Activated CD4-positive, alpha-beta T cell treated with anti-CD3 and anti-CD28 coated beads for 36 hours (primary cell): ENCODE measurements at regions not wholly inside any gene's neighbourhood (a gene's known extent, or its start where the extent isn't known, plus 50 kb on each side); places are given as distances from the start of the nearest gene placed in this dataset.
"Not testable (repeated sequence)": the region's sequence is repeated elsewhere in the genome, so short reads cannot be mapped to it uniquely, and the experiment has no call there.

Experiments
- ATAC-seq: fragments of 200-7000 bp; cut with Tn5 transposase; one replicate; pipeline ENCODE4 v1.10.0; 2021; ENCODE audit warnings: mild to moderate bottlenecking, moderate library complexity
- CTCF ChIA-PET: fragments of 350-600 bp; sonication (Branson Sonifier 250); formaldehyde crosslinking; loops from one replicate; lab custom pipeline; 2021; ENCODE audit warnings: antibody characterized with exemption; lab: Charles Lee
- POLR2A ChIA-PET: fragments of 350-600 bp; sonication (Branson Sonifier 250); formaldehyde crosslinking; loops from one replicate; lab custom pipeline; 2021; ENCODE audit warnings: antibody characterized with exemption, inconsistent platforms; lab: Charles Lee
- DNase-seq: peaks from one replicate; pipeline ENCODE4 v3.0.0-alpha.2; 2020
- H3K27ac Mint-ChIP-seq: one replicate; pipeline ENCODE4 v1.8.0; 2021; ENCODE audit warnings: mixed read lengths
- H3K27me3 Mint-ChIP-seq: one replicate; pipeline ENCODE4 v1.8.0; 2021; ENCODE audit warnings: mixed read lengths
- H3K36me3 Mint-ChIP-seq: one replicate; pipeline ENCODE4 v1.8.0; 2021; ENCODE audit warnings: low read depth, mixed read lengths
- H3K4me1 Mint-ChIP-seq: one replicate; pipeline ENCODE4 v1.8.0; 2021; ENCODE audit warnings: mixed read lengths
- H3K4me3 Mint-ChIP-seq: one replicate; pipeline ENCODE4 v1.8.0; 2021; ENCODE audit warnings: mild to moderate bottlenecking, moderate library complexity, mixed read lengths
- H3K9me3 Mint-ChIP-seq: one replicate; pipeline ENCODE4 v1.8.0; 2021; ENCODE audit warnings: low read depth, mixed read lengths
- intact Hi-C, 2 experiments: fragments of 100-400 bp; cut with DNase I in 1 of 2; cut with micrococcal nuclease in 1 of 2; formaldehyde crosslinking; loops; one replicate each; pipeline versions ENCODE4 v1.14.2 to v1.15.1; 2022 to 2024; cut with DNase I, micrococcal nuclease

GRCh38 chr13:59300355-59301173 lies 863.2 kb downstream of the DIAPH3 start:
- CTCF ChIA-PET, result interaction anchor here (0.7 kb wide), 1 partner anchor 71 kb away, joined by 4 read pairs; no protein-coding TSS in a partner anchor
- intact Hi-C loops, result no loop called here
- H3K4me3 Mint-ChIP-seq, result no peak overlapping the region
- DNase-seq (no peak), ATAC-seq (no peak)
- POLR2A ChIA-PET, result no interaction called here
- H3K4me1 Mint-ChIP-seq, result no peaks in the 10 kb centered on the region
- H3K36me3 Mint-ChIP-seq, result no peaks in the 10 kb centered on the region
- H3K27me3 Mint-ChIP-seq, result peaks cover 6% of the 10 kb centered on the region
- peaks cover 6% of the 10 kb centered on the region for H3K9me3 Mint-ChIP-seq
- no peak overlapping the region for H3K27ac Mint-ChIP-seq

DNA sequence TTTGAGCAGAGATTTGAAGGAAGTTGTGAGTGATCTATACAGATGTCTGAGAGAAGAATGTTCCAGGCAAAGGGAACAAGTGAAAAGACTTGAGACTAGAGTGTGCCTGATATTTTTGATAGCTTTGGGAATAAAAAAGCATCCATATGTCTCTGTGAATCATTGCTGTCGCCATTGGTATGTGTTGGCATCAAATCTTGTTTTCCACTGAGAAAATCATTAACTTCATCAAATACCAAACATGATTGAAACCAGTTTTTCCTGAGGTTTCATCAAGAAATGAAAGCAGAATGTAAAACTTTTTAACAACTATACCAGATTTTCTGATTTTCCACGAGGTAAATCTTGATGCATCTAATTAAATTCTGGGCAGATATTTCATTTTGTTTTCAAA lies 862.6 kb downstream of the DIAPH3 start:
- POLR2A ChIA-PET, result no interaction called here

DNA sequence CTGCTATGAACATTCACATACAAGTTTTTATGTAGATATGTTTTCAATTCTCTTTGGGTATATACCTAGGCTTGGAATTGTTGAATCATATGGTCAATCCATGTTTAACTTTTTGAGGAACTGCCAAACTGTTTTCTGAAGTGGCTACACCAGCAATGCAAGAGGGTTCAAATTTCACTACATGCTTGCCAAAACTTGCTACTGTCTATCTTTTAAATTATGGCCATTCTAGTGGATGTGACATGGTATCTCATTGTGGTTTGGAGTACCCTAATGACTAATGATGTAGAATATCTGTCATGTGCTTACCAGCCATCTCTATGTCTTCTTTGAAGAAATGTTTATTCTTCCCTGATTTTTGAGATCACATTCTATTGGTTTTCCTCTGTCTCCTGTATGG lies 860.3 kb downstream of the DIAPH3 start:
- no peak for ATAC-seq
- CTCF ChIA-PET, result interaction anchor here (0.6 kb wide), 1 partner anchor 133 kb away, joined by 3 read pairs; no protein-coding TSS in a partner anchor
- peaks cover 9% of the 10 kb centered on the region for H3K27me3 Mint-ChIP-seq

More for the DNA sequence above, 862.6 kb downstream of the DIAPH3 start:
- DNase-seq, result no peak
- CTCF ChIA-PET, result no interaction called here
- Mint-ChIP-seq H3K36me3 (no peaks in the 10 kb centered on the region), H3K4me3 (no peak overlapping the region), H3K9me3 (peaks cover under 1% of the 10 kb centered on the region), H3K27me3 (peaks cover 6% of the 10 kb centered on the region), H3K27ac (no peak overlapping the region), H3K4me1 (no peaks in the 10 kb centered on the region)
- ATAC-seq, result no peak
- intact Hi-C loops, result no loop called here

GRCh38 chr13:59304596-59304995 lies 859.1 kb downstream of the DIAPH3 start:
- CTCF ChIA-PET, result interaction anchor here (0.6 to 1.0 kb wide), 3 partner anchors 13 to 687 kb away, joined by 3 read pairs; no protein-coding TSS in a partner anchor

More for the DNA sequence above, 860.3 kb downstream of the DIAPH3 start:
- Mint-ChIP-seq H3K4me1 (no peaks in the 10 kb centered on the region), H3K4me3 (no peak overlapping the region), H3K36me3 (no peaks in the 10 kb centered on the region), H3K9me3 (no peaks in the 10 kb centered on the region), H3K27ac (no peak overlapping the region)
- intact Hi-C loops, result no loop called here
- POLR2A ChIA-PET, result no interaction called here
- DNase-seq, result no peak

GRCh38 chr13:59305896-59306295 lies 857.8 kb downstream of the DIAPH3 start:
- POLR2A ChIA-PET, result no interaction called here
- Mint-ChIP-seq H3K4me1 (no peaks in the 10 kb centered on the region), H3K9me3 (no peaks in the 10 kb centered on the region), H3K4me3 (no peak overlapping the region), H3K27ac (no peak overlapping the region), H3K36me3 (no peaks in the 10 kb centered on the region), H3K27me3 (peaks cover 9% of the 10 kb centered on the region)
- ATAC-seq (no peak), DNase-seq (no peak)
- CTCF ChIA-PET, result interaction anchor here (0.6 kb wide), 1 partner anchor 442 kb away, joined by 3 read pairs; no protein-coding TSS in a partner anchor
- intact Hi-C loops, result no loop called here

More at GRCh38 chr13:59304596-59304995, 859.1 kb downstream of the DIAPH3 start:
- Mint-ChIP-seq H3K4me1 (no peaks in the 10 kb centered on the region), H3K4me3 (no peak overlapping the region), H3K27me3 (peaks cover 9% of the 10 kb centered on the region), H3K36me3 (no peaks in the 10 kb centered on the region), H3K9me3 (no peaks in the 10 kb centered on the region), H3K27ac (no peak overlapping the region)
- DNase-seq (no peak), ATAC-seq (no peak)
- POLR2A ChIA-PET, result no interaction called here
- intact Hi-C loops, result no loop called here

DNA sequence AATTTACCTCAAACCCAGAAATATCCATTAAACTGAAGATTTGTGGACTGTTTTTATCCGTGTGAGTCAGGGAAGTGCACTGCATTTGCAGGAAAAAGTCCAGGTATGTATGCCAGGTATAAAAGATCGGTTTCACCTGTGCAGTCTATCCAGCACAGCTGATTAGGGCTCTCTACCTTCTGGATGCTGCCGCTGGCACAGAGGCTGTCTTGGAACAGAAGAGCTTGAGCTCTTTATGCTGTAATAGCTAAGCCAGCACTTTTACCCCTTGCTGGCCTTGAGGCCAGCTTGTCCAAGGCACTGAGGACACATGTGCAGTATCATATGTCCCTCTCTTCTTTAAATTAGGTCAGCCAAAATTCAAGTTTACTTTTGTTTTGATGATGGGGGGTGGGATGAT lies 851.0 kb downstream of the DIAPH3 start:
- no peaks in the 10 kb centered on the region for H3K36me3 Mint-ChIP-seq
- CTCF ChIA-PET, result no interaction called here
- no peaks in the 10 kb centered on the region for H3K27me3 Mint-ChIP-seq
- DNase-seq (no peak), ATAC-seq (no peak)
- POLR2A ChIA-PET, result no interaction called here
- no peaks in the 10 kb centered on the region for H3K9me3 Mint-ChIP-seq
- no peaks in the 10 kb centered on the region for H3K4me1 Mint-ChIP-seq
- H3K4me3 Mint-ChIP-seq, result no peak overlapping the region
- intact Hi-C loops, result no loop called here
- no peak overlapping the region for H3K27ac Mint-ChIP-seq

DNA sequence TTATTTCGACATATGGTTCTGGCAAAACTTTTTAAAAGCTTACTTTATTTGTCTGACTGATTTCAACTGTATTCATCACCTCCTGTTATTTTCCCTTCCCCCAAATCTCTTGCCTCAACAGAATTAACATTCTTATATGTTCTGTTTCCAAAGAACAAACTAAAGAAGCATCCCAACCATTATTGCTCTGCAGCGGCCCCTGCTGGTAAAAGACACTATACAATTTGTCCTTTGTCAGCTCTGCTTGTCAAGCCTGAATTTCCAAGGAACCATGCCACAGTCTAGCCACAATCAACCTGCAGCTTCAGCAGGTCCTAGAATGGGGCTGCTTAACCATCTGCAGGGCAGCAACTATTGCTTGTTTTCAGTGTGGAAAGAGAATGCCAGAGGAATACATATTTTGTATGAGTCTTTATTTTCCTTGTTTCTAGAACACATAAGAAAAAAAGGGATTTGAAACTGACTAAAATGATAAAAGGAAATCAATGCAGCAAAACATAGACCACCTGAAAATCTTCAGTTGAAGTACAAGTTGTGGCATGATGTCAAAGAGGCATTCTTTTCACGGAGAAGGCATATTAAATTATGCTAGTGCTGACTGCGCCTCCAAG lies 845.3 kb downstream of the DIAPH3 start:
- intact Hi-C loops, result loop anchor here (1.0 to 5.0 kb wide), 2 partner anchors 1691 to 1693 kb away; no protein-coding TSS in a partner anchor
- no peak for ATAC-seq
- CTCF ChIA-PET, result interaction anchor here (0.6 to 1.3 kb wide), 8 partner anchors 8 to 1694 kb away, joined by 3 to 5 read pairs (median 3); no protein-coding TSS in a partner anchor

DNA sequence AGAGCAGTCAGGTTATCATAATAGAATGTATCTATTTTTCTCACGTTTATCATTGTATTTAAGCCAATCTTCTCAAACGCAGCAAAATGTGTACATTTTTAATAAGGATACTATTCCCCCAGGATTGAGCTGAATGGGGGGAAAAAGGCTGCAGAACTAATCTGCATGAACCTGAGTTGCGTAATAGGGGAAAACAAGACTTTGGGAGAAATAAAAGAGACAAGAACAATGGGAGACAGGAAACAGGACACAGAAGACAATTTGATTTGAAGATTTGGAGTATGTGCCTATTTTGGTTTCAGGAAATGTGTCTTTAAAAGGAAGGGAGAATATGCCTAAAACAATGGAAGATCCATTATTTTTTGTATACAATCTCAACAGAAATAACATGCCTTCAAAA lies 844.5 kb downstream of the DIAPH3 start:
- ATAC-seq (no peak), DNase-seq (no peak)
- ChIA-PET CTCF (interaction anchor here (0.6 to 0.9 kb wide), 2 partner anchors 11 to 253 kb away, joined by 3 read pairs; no protein-coding TSS in a partner anchor), POLR2A (no interaction called here)
- no peak overlapping the region for H3K4me3 Mint-ChIP-seq
- H3K36me3 Mint-ChIP-seq, result no peaks in the 10 kb centered on the region
- H3K4me1 Mint-ChIP-seq, result no peaks in the 10 kb centered on the region
- H3K9me3 Mint-ChIP-seq, result no peaks in the 10 kb centered on the region
- intact Hi-C loops, result loop anchor here in 1 of 2 experiments (5.0 kb wide), 1 partner anchor 1692 kb away; no protein-coding TSS in a partner anchor
- H3K27ac Mint-ChIP-seq, result no peak overlapping the region
- H3K27me3 Mint-ChIP-seq, result peaks cover 2% of the 10 kb centered on the region

More for the DNA sequence above, 845.3 kb downstream of the DIAPH3 start:
- peak; percentile 79 for DNase-seq
- Mint-ChIP-seq H3K27me3 (peaks cover 2% of the 10 kb centered on the region), H3K4me1 (no peaks in the 10 kb centered on the region), H3K4me3 (no peak overlapping the region), H3K9me3 (no peaks in the 10 kb centered on the region), H3K27ac (no peak overlapping the region), H3K36me3 (no peaks in the 10 kb centered on the region)
- POLR2A ChIA-PET, result no interaction called here

GRCh38 chr13:59320021-59320420 lies 843.7 kb downstream of the DIAPH3 start:
- ATAC-seq (no peak), DNase-seq (no peak)
- ChIA-PET CTCF (interaction anchor here (0.9 kb wide), 1 partner anchor 11 kb away, joined by 3 read pairs; no protein-coding TSS in a partner anchor), POLR2A (no interaction called here)
- Mint-ChIP-seq H3K36me3 (no peaks in the 10 kb centered on the region), H3K4me3 (no peak overlapping the region), H3K9me3 (no peaks in the 10 kb centered on the region), H3K27me3 (peaks cover 2% of the 10 kb centered on the region), H3K27ac (no peak overlapping the region), H3K4me1 (no peaks in the 10 kb centered on the region)
- intact Hi-C loops, result no loop called here

DNA sequence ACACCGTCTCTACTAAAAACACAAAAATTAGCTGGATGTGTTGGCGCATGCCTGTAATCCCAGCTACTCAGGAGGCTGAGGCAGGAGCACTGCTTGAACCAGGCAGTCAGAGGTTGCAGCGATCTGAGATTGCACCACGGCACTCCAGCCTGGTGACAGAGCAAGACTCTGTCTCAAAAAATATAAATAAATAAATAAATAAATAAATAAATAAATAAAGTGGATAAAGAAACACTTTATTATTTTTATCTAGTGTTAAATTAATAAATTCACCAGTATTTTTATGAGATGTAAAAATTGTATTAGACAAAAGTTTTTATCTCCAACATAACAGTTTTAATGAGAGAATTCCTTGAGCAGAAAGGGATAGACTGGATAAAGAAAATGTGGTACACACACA lies 839.3 kb downstream of the DIAPH3 start:
- CTCF ChIA-PET, POLR2A ChIA-PET, H3K9me3 Mint-ChIP-seq, H3K27ac Mint-ChIP-seq, ATAC-seq, intact Hi-C loops, H3K36me3 Mint-ChIP-seq, H3K27me3 Mint-ChIP-seq, H3K4me3 Mint-ChIP-seq, DNase-seq, H3K4me1 Mint-ChIP-seq: not testable (repeated sequence)

GRCh38 chr13:59326717-59327116 lies 837.0 kb downstream of the DIAPH3 start:
- DNase-seq (no peak), ATAC-seq (no peak)
- POLR2A ChIA-PET, result no interaction called here
- CTCF ChIA-PET, result interaction anchor here (0.7 to 1.5 kb wide), 3 partner anchors 8 to 221 kb away, joined by 3 to 5 read pairs (median 3); no protein-coding TSS in a partner anchor
- H3K27me3 Mint-ChIP-seq, result peaks cover 5% of the 10 kb centered on the region
- intact Hi-C loops, result no loop called here
- H3K9me3 Mint-ChIP-seq, result no peaks in the 10 kb centered on the region
- no peak overlapping the region for H3K4me3 Mint-ChIP-seq
- no peaks in the 10 kb centered on the region for H3K4me1 Mint-ChIP-seq
- no peak overlapping the region for H3K27ac Mint-ChIP-seq
- no peaks in the 10 kb centered on the region for H3K36me3 Mint-ChIP-seq
